WTC11 (cell line): ENCODE measurements at regions not wholly inside any gene's neighbourhood (a gene's known extent, or its start where the extent isn't known, plus 50 kb on each side); places are given as distances from the start of the nearest gene placed in this dataset.

Experiments
- ATAC-seq: fragments of 200-7000 bp; cut with Tn5 transposase; 2 replicates; pipeline ENCODE4 v1.10.0; 2021; ENCODE audit warnings: mild to moderate bottlenecking, moderate library complexity
- CTCF ChIA-PET: fragments of 300-600 bp; sonication (Branson Sonifier 250); formaldehyde crosslinking; loops from one replicate; lab custom pipeline; 2021; ENCODE audit warnings: antibody characterized with exemption; lab: Charles Lee
- POLR2A ChIA-PET: fragments of 350-600 bp; sonication (Branson Sonifier 250); formaldehyde crosslinking; loops from one replicate; lab custom pipeline; 2021; ENCODE audit warnings: antibody characterized with exemption; lab: Charles Lee
- DNase-seq: peaks from one replicate; pipeline ENCODE4 v3.0.0; 2021; ENCODE audit warnings: low spot score
- H3K27ac Mint-ChIP-seq: 2 replicates; pipeline ENCODE4 v1.8.0; 2021; ENCODE audit warnings: mixed read lengths
- H3K27me3 Mint-ChIP-seq: 2 replicates; pipeline ENCODE4 v1.8.0; 2021; ENCODE audit warnings: low read depth, mild to moderate bottlenecking, moderate library complexity, mixed read lengths
- H3K36me3 Mint-ChIP-seq: 2 replicates; pipeline ENCODE4 v1.8.0; 2021; ENCODE audit warnings: mixed read lengths
- H3K4me1 Mint-ChIP-seq: 2 replicates; pipeline ENCODE4 v1.8.0; 2022; ENCODE audit warnings: mixed read lengths
- H3K4me3 Mint-ChIP-seq: 2 replicates; pipeline ENCODE4 v1.8.0; 2021; ENCODE audit warnings: mild to moderate bottlenecking, moderate library complexity, mixed read lengths
- H3K9me3 Mint-ChIP-seq: 2 replicates; pipeline ENCODE4 v1.8.0; 2021; ENCODE audit warnings: mixed read lengths
- ESRRA ChIP-seq: sonication (generic); formaldehyde crosslinking; IDR thresholded peaks from 2 replicates; pipeline ENCODE4 v1.8.1; 2022; ENCODE audit warnings: mild to moderate bottlenecking, missing genetic modification reagents, borderline replicate concordance
- ETV6 ChIP-seq: sonication (generic); formaldehyde crosslinking; IDR thresholded peaks from 2 replicates; pipeline ENCODE4 v1.8.1; 2022; ENCODE audit warnings: mild to moderate bottlenecking, missing genetic modification reagents
- FOXJ3 ChIP-seq: sonication (generic); formaldehyde crosslinking; IDR thresholded peaks from 2 replicates; pipeline ENCODE4 v1.9.0; 2021; ENCODE audit warnings: missing genetic modification reagents, mild to moderate bottlenecking, borderline replicate concordance
- FOXP1 ChIP-seq: sonication (generic); formaldehyde crosslinking; IDR thresholded peaks from 2 replicates; pipeline ENCODE4 v1.8.0; 2022; ENCODE audit warnings: missing genetic modification reagents, mild to moderate bottlenecking, moderate library complexity, borderline replicate concordance
- JUN ChIP-seq: sonication (generic); formaldehyde crosslinking; IDR thresholded peaks from 2 replicates; pipeline ENCODE4 v1.8.0; 2023; ENCODE audit warnings: mild to moderate bottlenecking, missing genetic modification reagents
- NR1H2 ChIP-seq: sonication (generic); formaldehyde crosslinking; IDR thresholded peaks from 2 replicates; pipeline ENCODE4 v1.9.0; 2021; ENCODE audit warnings: mild to moderate bottlenecking, moderate library complexity, missing genetic modification reagents
- NR3C1 ChIP-seq: sonication (generic); formaldehyde crosslinking; conservative IDR thresholded peaks from 2 replicates; pipeline ENCODE4 v1.8.1; 2023; ENCODE audit warnings: low read depth, mild to moderate bottlenecking, missing genetic modification reagents
- PRRX2 ChIP-seq: fragments of 250-450 bp; sonication (Bioruptor Pico); IDR thresholded peaks from 2 replicates; pipeline ENCODE4 v1.8.0; 2021; ENCODE audit warnings: mild to moderate bottlenecking
- SMAD4 ChIP-seq: sonication (generic); formaldehyde crosslinking; IDR thresholded peaks from 2 replicates; pipeline ENCODE4 v1.8.0; 2022; ENCODE audit warnings: mild to moderate bottlenecking, missing genetic modification reagents
- SP1 ChIP-seq: sonication (generic); formaldehyde crosslinking; conservative IDR thresholded peaks from 2 replicates; pipeline ENCODE4 v1.8.1; 2022; ENCODE audit warnings: missing genetic modification reagents
- TP53 ChIP-seq: sonication (generic); formaldehyde crosslinking; IDR thresholded peaks from 2 replicates; pipeline ENCODE4 v1.8.1; 2023; ENCODE audit warnings: mild to moderate bottlenecking, missing genetic modification reagents
- ZBTB21 ChIP-seq: sonication (generic); formaldehyde crosslinking; IDR thresholded peaks from 2 replicates; pipeline ENCODE4 v1.8.1; 2023; ENCODE audit warnings: mild to moderate bottlenecking, missing genetic modification reagents, borderline replicate concordance
- ZNF121 ChIP-seq: sonication (generic); formaldehyde crosslinking; IDR thresholded peaks from 2 replicates; pipeline ENCODE4 v1.8.0; 2023; ENCODE audit warnings: missing genetic modification reagents
- ZNF232 ChIP-seq: sonication (generic); formaldehyde crosslinking; IDR thresholded peaks from 2 replicates; pipeline ENCODE4 v1.8.0; 2022; ENCODE audit warnings: mild to moderate bottlenecking, missing genetic modification reagents
- TF ChIP-seq, protein P1 (sequence below): fragments of 250-450 bp; sonication (Bioruptor Pico); IDR thresholded peaks from 2 replicates; pipeline ENCODE4 v1.9.0; 2021; ENCODE audit warnings: mild to moderate bottlenecking
- TF ChIP-seq, protein P2 (sequence below): fragments of 250-450 bp; sonication (Bioruptor Pico); IDR thresholded peaks from 2 replicates; pipeline ENCODE4 v1.9.0; 2021; ENCODE audit warnings: mild to moderate bottlenecking
- TF ChIP-seq, protein P3 (sequence below): sonication (generic); formaldehyde crosslinking; IDR thresholded peaks from 2 replicates; pipeline ENCODE4 v1.8.0; 2022; ENCODE audit warnings: mild to moderate bottlenecking, missing genetic modification reagents
- TF ChIP-seq, protein P4 (sequence below): fragments of 250-450 bp; sonication (Bioruptor Pico); IDR thresholded peaks from 2 replicates; pipeline ENCODE4 v1.8.0; 2021; ENCODE audit warnings: mild to moderate bottlenecking
- TF ChIP-seq, protein P5 (sequence below): sonication (generic); formaldehyde crosslinking; IDR thresholded peaks from 2 replicates; pipeline ENCODE4 v1.8.0; 2023; ENCODE audit warnings: mild to moderate bottlenecking, missing genetic modification reagents
- TF ChIP-seq, protein P6 (sequence below): sonication (generic); formaldehyde crosslinking; IDR thresholded peaks from 2 replicates; pipeline ENCODE4 v1.8.1; 2023; ENCODE audit warnings: mild to moderate bottlenecking, missing genetic modification reagents, moderate library complexity
- TF ChIP-seq, protein P7 (sequence below): sonication (generic); formaldehyde crosslinking; IDR thresholded peaks from 2 replicates; pipeline ENCODE4 v1.8.0; 2023; ENCODE audit warnings: missing genetic modification reagents
- TF ChIP-seq, protein P8 (sequence below): sonication (generic); formaldehyde crosslinking; IDR thresholded peaks from 2 replicates; pipeline ENCODE4 v1.8.1; 2022; ENCODE audit warnings: low read depth, mild to moderate bottlenecking, moderate library complexity, missing genetic modification reagents, borderline replicate concordance
- TF ChIP-seq, protein P9 (sequence below): sonication (generic); formaldehyde crosslinking; IDR thresholded peaks from 2 replicates; pipeline ENCODE4 v1.8.0; 2022; ENCODE audit warnings: mild to moderate bottlenecking, missing genetic modification reagents
- TF ChIP-seq, protein P10 (sequence below): sonication (generic); formaldehyde crosslinking; IDR thresholded peaks from 2 replicates; pipeline ENCODE4 v1.8.1; 2023; ENCODE audit warnings: mild to moderate bottlenecking, moderate library complexity, missing genetic modification reagents

DNA sequence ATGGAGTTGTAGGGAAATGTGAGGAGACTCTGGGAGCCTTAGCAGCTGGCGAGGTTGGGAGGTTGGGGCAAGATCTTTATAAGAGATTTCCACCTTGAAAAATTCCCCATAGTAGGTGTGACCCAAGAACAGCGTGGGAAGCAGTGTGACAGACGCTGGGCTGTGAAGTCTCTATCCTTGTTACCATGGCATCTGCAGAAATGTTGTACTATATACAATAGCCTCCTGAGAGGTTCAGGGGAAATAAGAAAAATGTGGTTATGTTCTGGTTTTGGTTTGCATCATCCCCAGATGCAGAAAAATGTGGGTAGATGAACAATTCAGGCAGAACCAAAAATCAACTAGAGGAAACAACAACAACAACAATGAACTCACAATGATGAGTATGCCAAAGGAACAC, 498.6 kb downstream of the SH2D4B start (continued):
- TF ChIP-seq NR1H2 (CRISPR knock-in tag) (no peak), ZBTB21 (CRISPR knock-in tag) (no peak), SP1 (CRISPR knock-in tag) (no peak), FOXJ3 (CRISPR knock-in tag) (no peak), ESRRA (CRISPR knock-in tag) (no peak), SMAD4 (CRISPR knock-in tag) (no peak)

DNA sequence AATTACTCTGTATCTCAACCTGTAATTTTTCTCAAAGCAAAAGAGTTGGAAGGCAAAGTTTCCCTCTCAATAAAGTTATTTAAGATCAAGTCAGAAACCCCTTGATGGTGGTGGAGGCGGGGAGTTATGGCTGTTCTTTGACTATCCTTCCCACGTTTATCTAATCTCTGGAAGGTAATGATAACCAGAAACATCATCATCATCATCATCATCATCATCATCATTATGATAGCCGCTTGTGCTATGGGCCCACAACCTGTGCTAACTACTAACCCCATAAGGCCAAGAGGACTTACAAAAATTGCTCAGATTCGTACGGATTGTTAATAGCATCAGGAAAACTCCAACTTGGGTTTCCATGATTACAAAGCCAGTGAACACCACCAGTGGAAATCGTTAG, 502.3 kb downstream of the SH2D4B start:
- DNase-seq = no peak
- TF ChIP-seq, protein P1, sequence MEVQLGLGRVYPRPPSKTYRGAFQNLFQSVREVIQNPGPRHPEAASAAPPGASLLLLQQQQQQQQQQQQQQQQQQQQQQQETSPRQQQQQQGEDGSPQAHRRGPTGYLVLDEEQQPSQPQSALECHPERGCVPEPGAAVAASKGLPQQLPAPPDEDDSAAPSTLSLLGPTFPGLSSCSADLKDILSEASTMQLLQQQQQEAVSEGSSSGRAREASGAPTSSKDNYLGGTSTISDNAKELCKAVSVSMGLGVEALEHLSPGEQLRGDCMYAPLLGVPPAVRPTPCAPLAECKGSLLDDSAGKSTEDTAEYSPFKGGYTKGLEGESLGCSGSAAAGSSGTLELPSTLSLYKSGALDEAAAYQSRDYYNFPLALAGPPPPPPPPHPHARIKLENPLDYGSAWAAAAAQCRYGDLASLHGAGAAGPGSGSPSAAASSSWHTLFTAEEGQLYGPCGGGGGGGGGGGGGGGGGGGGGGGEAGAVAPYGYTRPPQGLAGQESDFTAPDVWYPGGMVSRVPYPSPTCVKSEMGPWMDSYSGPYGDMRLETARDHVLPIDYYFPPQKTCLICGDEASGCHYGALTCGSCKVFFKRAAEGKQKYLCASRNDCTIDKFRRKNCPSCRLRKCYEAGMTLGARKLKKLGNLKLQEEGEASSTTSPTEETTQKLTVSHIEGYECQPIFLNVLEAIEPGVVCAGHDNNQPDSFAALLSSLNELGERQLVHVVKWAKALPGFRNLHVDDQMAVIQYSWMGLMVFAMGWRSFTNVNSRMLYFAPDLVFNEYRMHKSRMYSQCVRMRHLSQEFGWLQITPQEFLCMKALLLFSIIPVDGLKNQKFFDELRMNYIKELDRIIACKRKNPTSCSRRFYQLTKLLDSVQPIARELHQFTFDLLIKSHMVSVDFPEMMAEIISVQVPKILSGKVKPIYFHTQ (CRISPR knock-in tag) = no peak
- TF ChIP-seq ZNF121 (CRISPR knock-in tag) (no peak), NR1H2 (CRISPR knock-in tag) (no peak), JUN (no peak), FOXP1 (CRISPR knock-in tag) (no peak), PRRX2 (no peak), NR3C1 (CRISPR knock-in tag) (no peak), ETV6 (no peak), TP53 (CRISPR knock-in tag) (no peak), ZNF232 (CRISPR knock-in tag) (no peak), SP1 (CRISPR knock-in tag) (no peak)
- TF ChIP-seq, protein P2, sequence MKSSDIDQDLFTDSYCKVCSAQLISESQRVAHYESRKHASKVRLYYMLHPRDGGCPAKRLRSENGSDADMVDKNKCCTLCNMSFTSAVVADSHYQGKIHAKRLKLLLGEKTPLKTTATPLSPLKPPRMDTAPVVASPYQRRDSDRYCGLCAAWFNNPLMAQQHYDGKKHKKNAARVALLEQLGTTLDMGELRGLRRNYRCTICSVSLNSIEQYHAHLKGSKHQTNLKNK (CRISPR knock-in tag) = no peak
- TF ChIP-seq, protein P3, sequence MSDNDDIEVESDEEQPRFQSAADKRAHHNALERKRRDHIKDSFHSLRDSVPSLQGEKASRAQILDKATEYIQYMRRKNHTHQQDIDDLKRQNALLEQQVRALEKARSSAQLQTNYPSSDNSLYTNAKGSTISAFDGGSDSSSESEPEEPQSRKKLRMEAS = no peak
- TF ChIP-seq, protein P4, sequence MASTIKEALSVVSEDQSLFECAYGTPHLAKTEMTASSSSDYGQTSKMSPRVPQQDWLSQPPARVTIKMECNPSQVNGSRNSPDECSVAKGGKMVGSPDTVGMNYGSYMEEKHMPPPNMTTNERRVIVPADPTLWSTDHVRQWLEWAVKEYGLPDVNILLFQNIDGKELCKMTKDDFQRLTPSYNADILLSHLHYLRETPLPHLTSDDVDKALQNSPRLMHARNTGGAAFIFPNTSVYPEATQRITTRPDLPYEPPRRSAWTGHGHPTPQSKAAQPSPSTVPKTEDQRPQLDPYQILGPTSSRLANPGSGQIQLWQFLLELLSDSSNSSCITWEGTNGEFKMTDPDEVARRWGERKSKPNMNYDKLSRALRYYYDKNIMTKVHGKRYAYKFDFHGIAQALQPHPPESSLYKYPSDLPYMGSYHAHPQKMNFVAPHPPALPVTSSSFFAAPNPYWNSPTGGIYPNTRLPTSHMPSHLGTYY (CRISPR knock-in tag) = no peak
- TF ChIP-seq, protein P5, sequence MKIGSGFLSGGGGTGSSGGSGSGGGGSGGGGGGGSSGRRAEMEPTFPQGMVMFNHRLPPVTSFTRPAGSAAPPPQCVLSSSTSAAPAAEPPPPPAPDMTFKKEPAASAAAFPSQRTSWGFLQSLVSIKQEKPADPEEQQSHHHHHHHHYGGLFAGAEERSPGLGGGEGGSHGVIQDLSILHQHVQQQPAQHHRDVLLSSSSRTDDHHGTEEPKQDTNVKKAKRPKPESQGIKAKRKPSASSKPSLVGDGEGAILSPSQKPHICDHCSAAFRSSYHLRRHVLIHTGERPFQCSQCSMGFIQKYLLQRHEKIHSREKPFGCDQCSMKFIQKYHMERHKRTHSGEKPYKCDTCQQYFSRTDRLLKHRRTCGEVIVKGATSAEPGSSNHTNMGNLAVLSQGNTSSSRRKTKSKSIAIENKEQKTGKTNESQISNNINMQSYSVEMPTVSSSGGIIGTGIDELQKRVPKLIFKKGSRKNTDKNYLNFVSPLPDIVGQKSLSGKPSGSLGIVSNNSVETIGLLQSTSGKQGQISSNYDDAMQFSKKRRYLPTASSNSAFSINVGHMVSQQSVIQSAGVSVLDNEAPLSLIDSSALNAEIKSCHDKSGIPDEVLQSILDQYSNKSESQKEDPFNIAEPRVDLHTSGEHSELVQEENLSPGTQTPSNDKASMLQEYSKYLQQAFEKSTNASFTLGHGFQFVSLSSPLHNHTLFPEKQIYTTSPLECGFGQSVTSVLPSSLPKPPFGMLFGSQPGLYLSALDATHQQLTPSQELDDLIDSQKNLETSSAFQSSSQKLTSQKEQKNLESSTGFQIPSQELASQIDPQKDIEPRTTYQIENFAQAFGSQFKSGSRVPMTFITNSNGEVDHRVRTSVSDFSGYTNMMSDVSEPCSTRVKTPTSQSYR (CRISPR knock-in tag) = no peak
- TF ChIP-seq, protein P6, sequence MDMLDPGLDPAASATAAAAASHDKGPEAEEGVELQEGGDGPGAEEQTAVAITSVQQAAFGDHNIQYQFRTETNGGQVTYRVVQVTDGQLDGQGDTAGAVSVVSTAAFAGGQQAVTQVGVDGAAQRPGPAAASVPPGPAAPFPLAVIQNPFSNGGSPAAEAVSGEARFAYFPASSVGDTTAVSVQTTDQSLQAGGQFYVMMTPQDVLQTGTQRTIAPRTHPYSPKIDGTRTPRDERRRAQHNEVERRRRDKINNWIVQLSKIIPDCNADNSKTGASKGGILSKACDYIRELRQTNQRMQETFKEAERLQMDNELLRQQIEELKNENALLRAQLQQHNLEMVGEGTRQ (CRISPR knock-in tag) = no peak
- TF ChIP-seq, protein P7, sequence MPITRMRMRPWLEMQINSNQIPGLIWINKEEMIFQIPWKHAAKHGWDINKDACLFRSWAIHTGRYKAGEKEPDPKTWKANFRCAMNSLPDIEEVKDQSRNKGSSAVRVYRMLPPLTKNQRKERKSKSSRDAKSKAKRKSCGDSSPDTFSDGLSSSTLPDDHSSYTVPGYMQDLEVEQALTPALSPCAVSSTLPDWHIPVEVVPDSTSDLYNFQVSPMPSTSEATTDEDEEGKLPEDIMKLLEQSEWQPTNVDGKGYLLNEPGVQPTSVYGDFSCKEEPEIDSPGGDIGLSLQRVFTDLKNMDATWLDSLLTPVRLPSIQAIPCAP (CRISPR knock-in tag) = no peak
- TF ChIP-seq, protein P8, sequence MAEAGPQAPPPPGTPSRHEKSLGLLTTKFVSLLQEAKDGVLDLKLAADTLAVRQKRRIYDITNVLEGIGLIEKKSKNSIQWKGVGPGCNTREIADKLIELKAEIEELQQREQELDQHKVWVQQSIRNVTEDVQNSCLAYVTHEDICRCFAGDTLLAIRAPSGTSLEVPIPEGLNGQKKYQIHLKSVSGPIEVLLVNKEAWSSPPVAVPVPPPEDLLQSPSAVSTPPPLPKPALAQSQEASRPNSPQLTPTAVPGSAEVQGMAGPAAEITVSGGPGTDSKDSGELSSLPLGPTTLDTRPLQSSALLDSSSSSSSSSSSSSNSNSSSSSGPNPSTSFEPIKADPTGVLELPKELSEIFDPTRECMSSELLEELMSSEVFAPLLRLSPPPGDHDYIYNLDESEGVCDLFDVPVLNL (CRISPR knock-in tag) = no peak
- TF ChIP-seq, protein P9, sequence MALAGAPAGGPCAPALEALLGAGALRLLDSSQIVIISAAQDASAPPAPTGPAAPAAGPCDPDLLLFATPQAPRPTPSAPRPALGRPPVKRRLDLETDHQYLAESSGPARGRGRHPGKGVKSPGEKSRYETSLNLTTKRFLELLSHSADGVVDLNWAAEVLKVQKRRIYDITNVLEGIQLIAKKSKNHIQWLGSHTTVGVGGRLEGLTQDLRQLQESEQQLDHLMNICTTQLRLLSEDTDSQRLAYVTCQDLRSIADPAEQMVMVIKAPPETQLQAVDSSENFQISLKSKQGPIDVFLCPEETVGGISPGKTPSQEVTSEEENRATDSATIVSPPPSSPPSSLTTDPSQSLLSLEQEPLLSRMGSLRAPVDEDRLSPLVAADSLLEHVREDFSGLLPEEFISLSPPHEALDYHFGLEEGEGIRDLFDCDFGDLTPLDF (CRISPR knock-in tag) = no peak
- TF ChIP-seq, protein P10, sequence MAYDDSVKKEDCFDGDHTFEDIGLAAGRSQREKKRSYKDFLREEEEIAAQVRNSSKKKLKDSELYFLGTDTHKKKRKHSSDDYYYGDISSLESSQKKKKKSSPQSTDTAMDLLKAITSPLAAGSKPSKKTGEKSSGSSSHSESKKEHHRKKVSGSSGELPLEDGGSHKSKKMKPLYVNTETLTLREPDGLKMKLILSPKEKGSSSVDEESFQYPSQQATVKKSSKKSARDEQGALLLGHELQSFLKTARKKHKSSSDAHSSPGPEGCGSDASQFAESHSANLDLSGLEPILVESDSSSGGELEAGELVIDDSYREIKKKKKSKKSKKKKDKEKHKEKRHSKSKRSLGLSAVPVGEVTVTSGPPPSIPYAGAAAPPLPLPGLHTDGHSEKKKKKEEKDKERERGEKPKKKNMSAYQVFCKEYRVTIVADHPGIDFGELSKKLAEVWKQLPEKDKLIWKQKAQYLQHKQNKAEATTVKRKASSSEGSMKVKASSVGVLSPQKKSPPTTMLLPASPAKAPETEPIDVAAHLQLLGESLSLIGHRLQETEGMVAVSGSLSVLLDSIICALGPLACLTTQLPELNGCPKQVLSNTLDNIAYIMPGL (CRISPR knock-in tag) = no peak
- ATAC-seq = no peak
- Mint-ChIP-seq H3K27me3 (no peaks in the 10 kb centered on the region), H3K9me3 (peaks cover 17% of the 10 kb centered on the region), H3K4me3 (no peak overlapping the region), H3K4me1 (no peaks in the 10 kb centered on the region), H3K27ac (no peak overlapping the region), H3K36me3 (no peaks in the 10 kb centered on the region)
- CTCF ChIA-PET = no interaction called here
- POLR2A ChIA-PET = no interaction called here
